ENCODE measurements at regions not wholly inside any gene's neighbourhood (a gene's known extent, or its start where the extent isn't known, plus 50 kb on each side); places are given as distances from the start of the nearest gene placed in this dataset.
"Not testable (repeated sequence)": the region's sequence is repeated elsewhere in the genome, so short reads cannot be mapped to it uniquely, and the experiment has no call there.

DNA sequence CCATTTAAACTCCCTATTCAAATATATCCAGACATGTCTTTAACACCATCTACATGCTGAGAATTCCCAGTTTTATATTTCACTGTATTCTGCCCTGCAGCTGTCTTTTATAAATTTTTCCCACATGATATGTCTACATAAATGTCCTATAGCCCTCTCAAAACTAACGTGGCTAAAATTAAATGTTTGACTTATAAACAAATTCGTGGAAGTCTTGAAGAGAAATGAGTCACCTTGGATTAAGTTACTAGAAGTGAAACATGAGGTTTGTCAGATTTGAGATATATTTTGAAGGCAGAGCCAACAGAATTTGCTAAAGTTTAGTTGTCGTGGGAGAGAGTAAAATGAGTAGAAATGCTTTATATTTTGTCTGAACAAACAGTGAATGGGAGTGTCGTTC lies 386.9 kb upstream of the CNTNAP2 start:
- H3K4me1 ChIP-seq, result no peaks in the 10 kb centered on the region
- H3K27me3 ChIP-seq, result no peaks in the 10 kb centered on the region
- no peak for TF ChIP-seq CTCF (IDR thresholded peaks at IDR 0.05)
- no peak for TF ChIP-seq POLR2A (IDR thresholded peaks at IDR 0.05)
- H3K9me3 ChIP-seq, result no peaks in the 10 kb centered on the region
- no peak for DNase-seq
- H3K36me3 ChIP-seq, result no peaks in the 10 kb centered on the region
- intact Hi-C loops (cut with DNase I; ENCODE audit: low total_unique reads), result no loop called here
- H3K27ac ChIP-seq, result no peak overlapping the region
- no peak overlapping the region for H3K4me3 ChIP-seq

GRCh38 chr7:145718129-145718528 lies 398.5 kb upstream of the CNTNAP2 start:
- H3K4me1 ChIP-seq, result no peaks in the 10 kb centered on the region
- H3K27me3 ChIP-seq, result no peaks in the 10 kb centered on the region
- H3K36me3 ChIP-seq, result no peaks in the 10 kb centered on the region
- H3K4me3 ChIP-seq, result no peak overlapping the region
- no peaks in the 10 kb centered on the region for H3K9me3 ChIP-seq
- TF ChIP-seq CTCF (IDR thresholded peaks at IDR 0.05) (no peak), POLR2A (IDR thresholded peaks at IDR 0.05) (no peak)
- no peak for DNase-seq
- intact Hi-C loops (cut with DNase I; ENCODE audit: low total_unique reads), result no loop called here
- no peak overlapping the region for H3K27ac ChIP-seq

DNA sequence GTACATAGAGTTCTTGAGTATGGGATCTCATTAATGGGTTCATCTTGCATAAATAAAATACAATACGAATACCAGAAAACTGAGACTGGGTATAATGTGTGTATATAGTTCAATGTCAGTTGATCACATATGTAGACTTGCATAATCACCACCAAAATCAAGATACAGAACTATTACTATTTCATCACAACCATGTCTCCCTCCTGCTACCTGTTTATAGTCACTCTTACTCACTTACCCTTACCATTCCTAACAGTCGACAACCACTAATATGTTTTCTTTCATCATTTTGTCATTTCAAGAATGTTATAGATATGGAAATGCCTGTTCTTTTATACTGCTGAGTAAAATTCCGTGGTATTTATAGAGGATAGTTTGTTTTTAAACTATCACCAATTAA lies 416.1 kb upstream of the CNTNAP2 start:
- Histone ChIP-seq H3K27ac (no peak overlapping the region), H3K27me3 (no peaks in the 10 kb centered on the region), H3K36me3 (no peaks in the 10 kb centered on the region), H3K4me3 (no peak overlapping the region), H3K4me1 (no peaks in the 10 kb centered on the region), H3K9me3 (no peaks in the 10 kb centered on the region)
- intact Hi-C loops (cut with DNase I; ENCODE audit: low total_unique reads), result no loop called here
- no peak for DNase-seq
- no peak for TF ChIP-seq CTCF (IDR thresholded peaks at IDR 0.05)
- no peak for TF ChIP-seq POLR2A (IDR thresholded peaks at IDR 0.05)

GRCh38 chr7:145698526-145699262 lies 417.9 kb upstream of the CNTNAP2 start:
- Histone ChIP-seq H3K27me3 (no peaks in the 10 kb centered on the region), H3K4me3 (no peak overlapping the region), H3K27ac (no peak overlapping the region), H3K4me1 (no peaks in the 10 kb centered on the region), H3K36me3 (no peaks in the 10 kb centered on the region), H3K9me3 (no peaks in the 10 kb centered on the region)
- TF ChIP-seq CTCF (IDR thresholded peaks at IDR 0.05) (no peak), POLR2A (IDR thresholded peaks at IDR 0.05) (no peak)
- DNase-seq, result no peak
- intact Hi-C loops (cut with DNase I; ENCODE audit: low total_unique reads), result no loop called here

DNA sequence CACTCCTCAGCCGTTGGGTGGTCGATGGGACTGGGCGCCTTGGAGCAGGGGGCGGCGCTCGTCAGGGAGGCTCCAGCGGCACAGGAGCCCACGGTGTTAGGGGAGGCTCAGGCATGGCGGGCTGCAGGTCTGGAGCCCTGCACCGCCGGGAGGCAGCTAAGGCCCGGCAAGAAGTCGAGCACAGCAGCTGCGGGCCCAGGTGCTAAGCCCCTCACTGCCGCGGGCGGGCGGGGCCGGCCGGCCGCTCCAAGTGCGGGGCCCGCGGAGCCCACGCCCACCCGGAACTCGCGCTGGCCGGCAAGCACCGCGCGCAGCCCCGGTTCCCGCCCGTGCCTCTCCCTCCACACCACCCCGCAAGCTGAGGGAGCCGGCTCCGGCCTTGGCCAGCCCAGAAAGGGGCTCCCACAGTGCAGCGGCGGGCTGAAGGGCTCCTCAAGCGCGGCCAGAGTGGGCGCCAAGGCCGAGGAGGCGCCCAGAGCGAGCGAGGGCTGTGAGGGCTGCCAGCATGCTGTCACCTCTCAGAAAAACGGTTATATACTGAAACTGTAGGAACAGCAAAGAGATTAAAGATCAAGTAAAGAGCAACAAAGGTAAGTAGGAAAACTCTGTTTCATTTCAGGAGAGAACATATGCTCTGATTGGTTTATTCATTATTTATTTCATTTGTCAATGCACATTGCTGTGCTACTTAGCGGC lies 419.0 kb upstream of the CNTNAP2 start:
- DNase-seq; H3K4me3 ChIP-seq; intact Hi-C loops (cut with DNase I; ENCODE audit: low total_unique reads); H3K9me3 ChIP-seq; H3K27ac ChIP-seq; H3K4me1 ChIP-seq; H3K36me3 ChIP-seq; H3K27me3 ChIP-seq: not testable (repeated sequence)
